B cell (primary cell): ENCODE measurements at regions not wholly inside any gene's neighbourhood (a gene's known extent, or its start where the extent isn't known, plus 50 kb on each side); places are given as distances from the start of the nearest gene placed in this dataset.

Experiments
- ATAC-seq: fragments of 200-7000 bp; cut with Tn5 transposase; one replicate; pipeline ENCODE4 v1.10.0; 2021; ENCODE audit warnings: low read depth, mild to moderate bottlenecking, moderate number of reproducible peaks, moderate library complexity
- CTCF ChIA-PET: fragments of 350-600 bp; sonication (Branson Sonifier 250); formaldehyde crosslinking; loops from one replicate; lab custom pipeline; 2021; ENCODE audit warnings: antibody characterized with exemption, inconsistent platforms; lab: Charles Lee
- POLR2A ChIA-PET: fragments of 350-600 bp; sonication (Branson Sonifier 250); formaldehyde crosslinking; loops from one replicate; lab custom pipeline; 2021; ENCODE audit warnings: antibody characterized with exemption; lab: Charles Lee
- DNase-seq: peaks from one replicate; pipeline ENCODE4 v3.0.0; 2013
- H2AFZ ChIP-seq: 2 replicates; pipeline ENCODE4 v1.6.1; 2012; ENCODE audit warnings: mild to moderate bottlenecking, low read depth, low read length; ENCODE audit not compliant: insufficient read depth, poor library complexity, severe bottlenecking
- H3K27ac ChIP-seq, 2 donors: 1 replicate in 1 of 2; 2 replicates in 1 of 2; pipeline ENCODE4 v1.5.1; 2012 to 2013; ENCODE audit warnings: low read length in 2 of 2, mild to moderate bottlenecking in 2 of 2, moderate library complexity in 1 of 2
- H3K27me3 ChIP-seq, 4 experiments: fragments of 200-600 bp in 1 of 4; sonication (generic) in 1 of 4; replicated peaks in 1 of 4; 1 replicate in 2 of 4; 2 replicates in 2 of 4; pipeline versions ENCODE4 v1.6.1 to v1.7.0; 2013 to 2016; ENCODE audit warnings: low read length in 3 of 4, mild to moderate bottlenecking in 2 of 4, mixed read lengths in 1 of 4, moderate library complexity in 1 of 4; ENCODE audit not compliant: insufficient read depth in 4 of 4, control insufficient read depth in 3 of 4; ENCODE audit errors: control extremely low read depth in 1 of 4
- H3K36me3 ChIP-seq, 2 experiments: replicated peaks in 1 of 2; 1 replicate in 1 of 2; 2 replicates in 1 of 2; pipeline versions ENCODE4 v1.6.1 to v1.7.1; 2013; ENCODE audit warnings: low read length in 1 of 2; ENCODE audit not compliant: insufficient read depth in 2 of 2, control insufficient read depth in 1 of 2; ENCODE audit errors: control extremely low read depth in 1 of 2, extremely low read depth in 1 of 2
- H3K4me1 ChIP-seq, 2 donors: fragments of 200-600 bp in 1 of 2; sonication (generic) in 1 of 2; 1 replicate in 1 of 2; 2 replicates in 1 of 2; pipeline versions ENCODE4 v1.5.1 to v1.6.1; 2013 to 2017; ENCODE audit warnings: low read length in 2 of 2; ENCODE audit not compliant: control insufficient read depth in 2 of 2, insufficient read depth in 2 of 2
- H3K4me2 ChIP-seq: replicated peaks from 2 replicates; pipeline ENCODE3; 2012; ENCODE audit warnings: mild to moderate bottlenecking, low read depth, low read length; ENCODE audit not compliant: poor library complexity, severe bottlenecking
- H3K4me3 ChIP-seq, 5 experiments: fragments of 200-600 bp in 1 of 5; sonication (generic) in 1 of 5; 1 replicate in 3 of 5; 2 replicates in 2 of 5; pipeline versions ENCODE4 v1.5.1 to v1.7.0; 2011 to 2016; ENCODE audit warnings: low read length in 4 of 5, mild to moderate bottlenecking in 4 of 5, low read depth in 2 of 5, control low read depth in 1 of 5, moderate library complexity in 1 of 5; ENCODE audit not compliant: insufficient read depth in 1 of 5; ENCODE audit errors: control extremely low read depth in 1 of 5, extremely low read depth in 1 of 5
- H3K79me2 ChIP-seq: fragments of 200-600 bp; sonication (generic); one replicate; pipeline ENCODE4 v1.6.0; 2016; ENCODE audit warnings: low read length; ENCODE audit not compliant: control insufficient read depth, insufficient read depth
- H3K9ac ChIP-seq: fragments of 200-600 bp; sonication (generic); 2 replicates; pipeline ENCODE4 v1.6.1; 2017; ENCODE audit warnings: mild to moderate bottlenecking, low read length, moderate library complexity
- H3K9me3 ChIP-seq, 3 donors: one replicate each; pipeline versions ENCODE4 v1.6.1 to v1.7.1; 2013; ENCODE audit warnings: low read length in 2 of 3; ENCODE audit not compliant: control insufficient read depth in 2 of 3, insufficient read depth in 1 of 3; ENCODE audit errors: control extremely low read depth in 1 of 3
- H4K20me1 ChIP-seq: 2 replicates; pipeline ENCODE4 v1.6.0; 2012; ENCODE audit warnings: mild to moderate bottlenecking, low read length; ENCODE audit not compliant: insufficient read depth, control insufficient read depth, poor library complexity, severe bottlenecking
- H3K27ac Mint-ChIP-seq: one replicate; pipeline ENCODE4 v1.8.0; 2021; ENCODE audit warnings: mixed read lengths
- H3K27me3 Mint-ChIP-seq: one replicate; pipeline ENCODE4 v1.8.0; 2021; ENCODE audit warnings: mixed read lengths
- H3K4me1 Mint-ChIP-seq: one replicate; pipeline ENCODE4 v1.8.0; 2021; ENCODE audit warnings: mixed read lengths
- H3K4me3 Mint-ChIP-seq: one replicate; pipeline ENCODE4 v1.8.0; 2021; ENCODE audit warnings: mixed read lengths
- H3K9me3 Mint-ChIP-seq: one replicate; pipeline ENCODE4 v1.8.0; 2022; ENCODE audit warnings: mixed read lengths; ENCODE audit not compliant: insufficient read depth
- EZH2 ChIP-seq: IDR thresholded peaks from 2 replicates; pipeline ENCODE4 v1.6.1; 2012; ENCODE audit warnings: borderline replicate concordance, low read depth, mild to moderate bottlenecking, moderate library complexity, low read length; ENCODE audit not compliant: insufficient read depth, poor library complexity, severe bottlenecking
- WGBS: methylation state at CpG from one replicate; pipeline ENCODE4 v1.1.5; 2013; ENCODE audit warnings: missing lambda C conversion rate; ENCODE audit not compliant: insufficient coverage; 5-methylcytosine and 5-hydroxymethylcytosine counted together
- intact Hi-C: fragments of 100-400 bp; cut with micrococcal nuclease; formaldehyde crosslinking; loops from one replicate; pipeline ENCODE4 v1.10.0; 2022
- TF ChIP-seq, protein P1 (sequence below): fragments of 200-600 bp; IDR thresholded peaks from one replicate; pipeline ENCODE4 v1.8.0; 2022; ENCODE audit warnings: antibody characterized with exemption, mild to moderate bottlenecking

- H2AFZ ChIP-seq, result no peak overlapping the region
- H3K4me1 Mint-ChIP-seq, result peaks cover 12% of the 10 kb centered on the region
Observed at GRCh38 chr1:18572022-18572880, 58.4 kb upstream of the PAX7 start.

DNA sequence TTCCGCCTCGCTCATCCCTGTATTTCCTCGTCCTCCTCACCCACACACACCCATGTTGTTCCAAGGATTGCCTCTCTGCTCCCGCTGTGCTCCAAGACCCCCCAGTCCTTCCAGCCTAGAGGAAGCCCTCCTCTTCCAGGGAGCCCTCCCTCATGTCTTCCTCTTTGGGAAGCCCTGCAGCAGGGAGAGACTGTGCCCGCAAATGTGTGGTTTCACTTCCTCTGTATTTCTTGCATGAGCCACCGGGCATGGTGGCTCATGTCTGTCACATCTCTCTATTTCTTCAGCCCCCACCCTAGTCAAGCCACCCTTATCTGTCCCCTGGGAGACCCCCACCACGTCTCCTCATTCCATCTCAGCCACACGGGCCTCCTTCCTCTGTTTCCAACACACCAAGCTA lies 57.5 kb upstream of the PAX7 start:
- ChIA-PET POLR2A (no interaction called here), CTCF (no interaction called here)
- DNase-seq (no peak), ATAC-seq (no peak)
- no peak overlapping the region for H3K4me3 Mint-ChIP-seq
- Histone ChIP-seq H3K9ac (no peak overlapping the region), H3K9me3 (no peaks in the 10 kb centered on the region), H3K79me2 (no peaks in the 10 kb centered on the region), H3K27me3 (peaks cover 0 to 7% (median 0%) of the 10 kb centered on the region in 4 experiments), H2AFZ (no peak overlapping the region), H3K36me3 (no peaks in the 10 kb centered on the region), H3K4me2 (no peak overlapping the region), H3K27ac (no peak overlapping the region), H3K4me1 (no peaks in the 10 kb centered on the region), H3K4me3 (no peak overlapping the region), H4K20me1 (no peaks in the 10 kb centered on the region)
- 48% methylated on average over 7 of the region's 8 CpGs for WGBS
- H3K9me3 Mint-ChIP-seq, result no peaks in the 10 kb centered on the region
- H3K27ac Mint-ChIP-seq, result no peak overlapping the region
- intact Hi-C loops, result no loop called here
- H3K27me3 Mint-ChIP-seq, result peaks cover 10% of the 10 kb centered on the region
- peaks cover 12% of the 10 kb centered on the region for H3K4me1 Mint-ChIP-seq
- TF ChIP-seq, protein P1, sequence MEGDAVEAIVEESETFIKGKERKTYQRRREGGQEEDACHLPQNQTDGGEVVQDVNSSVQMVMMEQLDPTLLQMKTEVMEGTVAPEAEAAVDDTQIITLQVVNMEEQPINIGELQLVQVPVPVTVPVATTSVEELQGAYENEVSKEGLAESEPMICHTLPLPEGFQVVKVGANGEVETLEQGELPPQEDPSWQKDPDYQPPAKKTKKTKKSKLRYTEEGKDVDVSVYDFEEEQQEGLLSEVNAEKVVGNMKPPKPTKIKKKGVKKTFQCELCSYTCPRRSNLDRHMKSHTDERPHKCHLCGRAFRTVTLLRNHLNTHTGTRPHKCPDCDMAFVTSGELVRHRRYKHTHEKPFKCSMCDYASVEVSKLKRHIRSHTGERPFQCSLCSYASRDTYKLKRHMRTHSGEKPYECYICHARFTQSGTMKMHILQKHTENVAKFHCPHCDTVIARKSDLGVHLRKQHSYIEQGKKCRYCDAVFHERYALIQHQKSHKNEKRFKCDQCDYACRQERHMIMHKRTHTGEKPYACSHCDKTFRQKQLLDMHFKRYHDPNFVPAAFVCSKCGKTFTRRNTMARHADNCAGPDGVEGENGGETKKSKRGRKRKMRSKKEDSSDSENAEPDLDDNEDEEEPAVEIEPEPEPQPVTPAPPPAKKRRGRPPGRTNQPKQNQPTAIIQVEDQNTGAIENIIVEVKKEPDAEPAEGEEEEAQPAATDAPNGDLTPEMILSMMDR, result no peak
- no peak for TF ChIP-seq EZH2

More at GRCh38 chr1:18572022-18572880, 58.4 kb upstream of the PAX7 start:
- Histone ChIP-seq H3K9me3 (no peaks in the 10 kb centered on the region), H3K27me3 (peaks cover 0 to 7% (median 0%) of the 10 kb centered on the region in 4 experiments), H3K36me3 (no peaks in the 10 kb centered on the region), H3K79me2 (no peaks in the 10 kb centered on the region), H3K9ac (no peak overlapping the region), H3K27ac (no peak overlapping the region), H4K20me1 (no peaks in the 10 kb centered on the region), H3K4me1 (no peaks in the 10 kb centered on the region), H3K4me2 (no peak overlapping the region), H3K4me3 (no peak overlapping the region)
- POLR2A ChIA-PET, result no interaction called here
- Mint-ChIP-seq H3K27me3 (peaks cover 17% of the 10 kb centered on the region), H3K27ac (no peak overlapping the region), H3K9me3 (peaks cover 2% of the 10 kb centered on the region), H3K4me3 (no peak overlapping the region)
- ATAC-seq (no peak), DNase-seq (no peak)
- WGBS, result 71% methylated on average over 8 of the region's 9 CpGs
- TF ChIP-seq EZH2, result no peak
- intact Hi-C loops, result no loop called here
- CTCF ChIA-PET, result no interaction called here
